HG03039 (cell line): ENCODE measurements at regions not wholly inside any gene's neighbourhood (a gene's known extent, or its start where the extent isn't known, plus 50 kb on each side); places are given as distances from the start of the nearest gene placed in this dataset.

ENCODE experiments used
- ATAC-seq: cut with Tn5 transposase; IDR thresholded peaks from one replicate; pipeline ENCODE4 v1.9.1; 2021; ENCODE audit warnings: mild to moderate bottlenecking, moderate library complexity; ENCODE audit not compliant: unreplicated experiment

DNA sequence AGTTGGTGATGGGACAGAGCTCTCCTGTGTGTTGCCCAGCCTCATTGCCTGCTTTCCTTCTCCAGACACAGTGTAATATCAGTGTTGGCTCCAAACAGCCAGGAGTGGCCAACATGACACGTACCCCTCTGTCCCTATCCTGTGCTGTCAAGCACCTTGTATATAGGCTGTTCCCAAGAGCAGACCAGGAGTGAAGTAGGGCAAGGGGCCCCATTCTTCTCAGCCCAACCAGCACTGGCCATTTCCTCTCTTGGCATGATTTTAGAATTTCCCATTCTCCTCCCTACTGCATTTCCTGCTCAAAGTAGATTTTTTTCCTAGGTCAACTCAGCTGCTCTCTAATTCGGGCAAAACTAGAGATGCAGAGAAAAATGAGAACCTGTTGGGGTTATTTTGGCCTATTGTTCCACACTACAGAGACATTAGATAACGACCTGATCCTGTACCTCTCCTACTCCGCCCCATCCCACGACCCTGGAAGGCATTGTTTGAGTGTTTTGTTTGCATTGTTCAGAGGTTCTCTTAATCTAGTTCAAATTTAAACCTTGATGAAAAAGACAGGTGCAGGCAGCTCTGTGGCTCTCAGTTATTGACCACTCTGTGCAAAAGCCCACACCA lies 95.6 kb downstream of the RASSF10 start:
- ATAC-seq, result no peak

DNA sequence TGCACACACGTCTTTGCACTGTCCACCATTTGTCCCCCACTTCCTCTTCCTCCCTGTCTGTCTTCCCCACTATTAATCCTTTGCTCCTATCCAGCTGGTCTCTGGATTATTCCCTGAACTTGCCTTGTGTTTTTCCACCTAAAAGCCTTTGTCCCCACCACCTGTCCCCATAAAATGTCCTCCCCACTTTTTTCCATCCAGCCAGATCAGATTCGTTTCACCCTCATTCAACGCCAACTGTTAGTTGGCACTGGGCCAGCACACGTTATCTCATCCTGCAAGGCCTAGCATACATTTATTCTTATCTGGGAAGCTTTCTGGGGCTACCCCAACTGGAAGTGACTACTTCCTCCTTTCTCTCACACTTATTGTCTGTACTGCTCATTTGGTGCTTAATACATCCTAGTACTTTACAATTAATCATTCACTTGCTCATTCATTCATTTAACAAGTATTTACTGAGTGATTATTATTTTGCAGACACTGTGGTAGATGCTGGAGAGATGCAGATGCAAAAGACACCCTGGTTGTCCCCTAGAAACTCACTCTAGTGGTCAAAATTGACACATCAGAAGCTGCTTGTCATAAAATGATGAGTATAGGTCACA lies 96.2 kb downstream of the RASSF10 start:
- no peak for ATAC-seq

DNA sequence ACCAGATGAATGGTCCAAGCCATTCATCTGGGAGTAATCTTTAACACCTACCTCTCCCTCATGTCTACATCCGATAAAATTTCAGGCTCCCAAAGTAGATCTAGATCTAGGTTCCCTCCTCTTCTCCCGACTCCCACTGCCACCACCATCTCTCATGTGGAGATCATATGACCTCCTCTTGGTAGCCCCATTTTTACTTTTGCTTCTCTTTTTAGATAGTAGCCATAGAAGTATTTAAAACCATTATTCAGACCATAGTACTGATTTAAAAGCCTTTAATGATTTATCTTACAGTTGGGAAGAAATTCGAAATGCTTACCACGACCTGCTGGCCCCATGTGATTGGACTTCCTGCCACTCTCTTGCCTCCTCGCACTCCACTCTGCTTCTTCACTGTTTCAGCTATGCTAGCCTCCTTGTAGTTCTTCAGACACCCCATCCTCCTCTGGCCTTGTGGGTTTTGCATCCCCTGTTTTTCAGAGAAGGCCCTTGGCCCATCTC lies 98.5 kb downstream of the RASSF10 start:
- no peak for ATAC-seq

DNA sequence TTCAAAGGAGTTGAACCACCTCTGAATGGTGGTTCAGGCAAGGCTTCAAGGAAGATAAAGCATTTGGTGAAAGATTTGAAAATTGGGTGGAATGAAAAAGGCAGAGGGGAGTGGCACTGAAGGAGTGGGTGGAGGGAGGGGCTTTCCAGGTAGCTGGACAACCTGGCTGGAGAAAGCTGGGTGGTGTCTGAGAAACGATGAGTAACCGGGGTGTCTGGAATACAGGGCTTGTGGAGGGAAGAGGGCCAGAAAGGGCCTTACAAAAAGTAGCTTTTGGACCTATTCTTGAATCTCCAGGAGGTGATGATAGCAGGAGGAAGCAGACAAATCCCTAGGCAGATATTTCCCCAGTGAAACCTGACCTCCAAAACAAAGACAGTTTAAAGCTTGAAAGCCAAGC lies 99.3 kb downstream of the RASSF10 start:
- ATAC-seq, result no peak

DNA sequence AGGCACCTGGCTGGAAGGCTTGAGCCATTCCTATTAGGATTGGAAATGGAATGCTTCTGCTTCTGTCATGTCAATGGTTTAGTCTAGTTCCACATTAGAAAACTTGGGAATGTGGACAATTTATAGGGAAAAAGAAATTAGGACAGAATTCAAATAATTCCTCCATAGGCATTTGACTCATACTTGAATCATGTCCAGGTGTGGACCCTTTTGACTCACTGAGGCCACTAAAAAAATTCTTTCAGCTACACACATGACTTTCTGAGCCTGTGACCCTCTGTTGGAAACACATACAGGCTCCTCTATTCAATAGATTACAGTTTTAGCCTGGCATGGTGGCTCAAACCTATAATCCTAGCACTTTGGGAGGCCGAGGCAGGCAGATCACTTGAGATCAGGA lies 100.5 kb downstream of the RASSF10 start:
- no peak for ATAC-seq

DNA sequence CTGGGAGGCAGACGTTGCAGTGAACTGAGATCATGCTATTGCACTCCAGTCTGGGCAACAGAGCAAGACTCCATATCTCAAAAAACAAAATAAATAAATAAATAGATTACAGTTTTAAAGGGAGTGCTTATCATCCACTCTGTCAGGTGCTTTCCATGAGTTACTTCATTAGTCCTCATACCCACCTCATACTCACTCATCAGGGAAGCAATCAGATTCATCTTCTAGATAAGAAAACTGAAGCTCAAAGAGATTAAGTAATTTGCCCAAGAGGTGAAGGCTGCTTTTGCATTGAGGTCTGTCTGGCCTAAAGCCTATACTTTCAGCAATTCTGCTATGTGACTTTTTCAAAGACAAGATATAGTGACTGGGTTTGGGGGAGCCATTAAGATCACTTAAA lies 101.0 kb downstream of the RASSF10 start:
- ATAC-seq, result no peak

DNA sequence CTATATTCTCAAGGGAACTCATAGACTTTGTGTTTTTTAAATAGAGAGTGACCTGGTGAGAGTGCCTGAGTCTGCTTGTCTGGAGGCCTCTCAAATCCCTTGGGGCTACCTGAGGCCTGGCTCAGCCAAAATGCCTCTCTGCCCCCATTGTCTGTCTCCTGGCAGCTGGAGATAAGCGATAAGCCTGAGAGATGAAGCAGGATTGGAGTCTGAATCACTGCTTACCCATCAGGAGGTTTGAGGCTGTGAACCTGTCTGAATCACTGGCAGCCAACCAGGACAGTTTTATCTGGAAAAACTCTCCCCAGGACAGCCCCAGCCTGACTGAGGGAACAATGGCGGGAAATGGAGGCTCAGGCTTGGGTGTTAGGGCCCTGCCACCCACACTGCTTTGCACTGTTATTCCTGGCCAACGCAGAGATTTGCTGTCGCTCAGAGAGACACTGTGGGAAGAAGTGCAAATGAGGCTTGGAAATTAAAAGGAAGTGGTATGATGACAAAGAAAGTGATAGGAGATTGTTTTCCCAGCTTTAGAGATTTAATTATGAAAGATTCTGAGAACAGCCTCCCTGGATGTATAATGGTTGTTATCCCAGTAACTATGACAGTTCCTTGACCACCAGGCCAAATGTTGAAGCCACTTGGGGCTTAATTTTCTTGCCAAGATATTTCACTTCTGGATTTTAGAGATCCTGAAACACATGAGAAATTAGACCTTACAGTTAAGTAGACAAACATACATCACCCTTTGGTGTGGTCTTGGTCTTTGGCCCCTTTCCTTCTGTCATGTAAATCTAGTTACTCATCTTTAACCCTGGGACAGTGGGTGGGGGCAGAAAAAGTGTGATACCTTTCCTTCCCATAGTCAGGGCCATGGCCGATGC lies 102.1 kb downstream of the RASSF10 start:
- ATAC-seq, result no peak

DNA sequence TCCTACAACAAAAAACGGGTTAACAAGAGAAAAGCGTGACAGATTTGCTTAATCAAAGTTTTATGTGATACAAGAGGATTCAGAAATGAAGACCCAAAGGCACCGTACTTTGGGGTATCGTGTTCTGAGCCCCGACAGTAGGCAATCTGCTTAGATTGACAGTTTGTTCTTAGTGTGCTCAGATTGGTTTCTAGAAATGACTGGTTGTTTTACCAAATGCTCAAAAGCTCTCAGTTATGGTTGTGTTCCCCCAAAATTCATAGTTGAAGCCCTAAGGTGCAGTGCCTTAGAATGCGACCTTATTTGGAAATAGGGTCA lies 102.7 kb downstream of the RASSF10 start:
- ATAC-seq, result no peak

DNA sequence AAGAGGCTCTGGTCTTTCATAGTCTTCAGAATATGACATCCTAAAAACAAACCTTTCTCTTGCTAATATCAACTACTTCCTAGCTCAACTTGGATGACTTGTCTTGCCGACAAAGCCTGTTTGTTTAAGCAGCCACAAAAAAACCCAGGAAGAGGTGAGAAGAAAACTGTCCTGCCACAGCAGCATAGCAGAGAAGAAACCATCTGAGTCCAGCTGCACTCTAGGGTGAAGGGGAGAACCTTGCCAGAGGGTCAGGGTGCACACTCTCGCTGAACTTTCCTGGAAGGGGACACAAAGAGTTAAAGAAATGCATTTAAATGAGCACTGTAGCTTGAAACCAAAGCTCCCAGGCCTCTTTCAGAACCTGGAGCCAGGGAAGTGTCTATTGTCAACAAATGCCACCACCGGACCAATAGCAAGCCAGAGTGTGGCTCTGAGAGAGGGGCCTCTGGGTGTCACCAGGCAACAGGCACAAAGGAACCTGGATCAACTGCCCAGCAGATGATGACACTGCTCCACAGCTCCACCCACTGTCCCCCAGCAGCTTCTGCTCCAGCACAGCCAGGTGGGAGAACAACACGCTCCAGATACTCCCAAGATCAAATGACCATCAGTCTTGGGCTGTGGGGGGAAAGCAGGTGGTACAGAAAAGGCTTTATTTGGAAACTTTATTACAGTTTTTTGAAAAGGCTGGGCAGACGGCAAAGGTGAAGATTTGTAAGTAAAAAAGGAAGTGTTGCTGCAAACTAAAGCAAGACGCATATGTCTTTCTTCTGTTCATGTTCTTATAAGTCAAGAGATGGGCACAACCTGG lies 105.7 kb downstream of the RASSF10 start:
- ATAC-seq, result no peak

DNA sequence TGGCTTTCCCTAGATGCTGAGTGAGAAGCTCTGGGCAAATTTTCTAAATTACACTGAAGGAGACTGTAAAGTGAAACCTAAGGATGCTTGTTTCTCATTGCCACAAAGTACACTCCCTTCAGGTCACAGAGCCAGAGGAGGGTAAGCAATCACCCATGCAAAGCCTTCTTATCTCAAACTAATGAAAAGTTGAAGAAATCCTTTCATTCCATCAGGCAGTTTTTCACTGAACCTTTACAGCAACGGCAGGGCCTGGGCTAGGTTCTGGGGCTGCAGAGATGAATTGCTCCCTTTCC lies 106.2 kb downstream of the RASSF10 start:
- no peak for ATAC-seq

DNA sequence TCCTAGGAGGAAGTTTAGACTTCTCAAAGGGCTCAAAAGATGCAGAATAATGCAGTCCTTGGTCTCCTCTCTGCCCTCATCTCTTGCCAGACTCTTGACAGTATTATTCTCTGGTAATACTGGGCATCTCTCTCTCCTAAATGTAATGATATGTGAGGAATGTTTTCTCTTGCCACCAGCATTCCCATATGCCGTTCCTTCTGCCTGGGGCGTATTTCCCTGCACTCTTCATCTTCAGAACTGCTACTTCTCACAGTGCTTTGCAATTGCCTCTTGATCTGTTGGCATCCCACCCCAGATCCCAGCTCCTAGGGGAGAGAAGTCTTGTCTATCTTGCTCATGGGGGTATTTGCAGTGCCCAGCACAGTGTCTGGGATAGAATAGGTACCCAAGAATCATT lies 107.4 kb downstream of the RASSF10 start:
- no peak for ATAC-seq

DNA sequence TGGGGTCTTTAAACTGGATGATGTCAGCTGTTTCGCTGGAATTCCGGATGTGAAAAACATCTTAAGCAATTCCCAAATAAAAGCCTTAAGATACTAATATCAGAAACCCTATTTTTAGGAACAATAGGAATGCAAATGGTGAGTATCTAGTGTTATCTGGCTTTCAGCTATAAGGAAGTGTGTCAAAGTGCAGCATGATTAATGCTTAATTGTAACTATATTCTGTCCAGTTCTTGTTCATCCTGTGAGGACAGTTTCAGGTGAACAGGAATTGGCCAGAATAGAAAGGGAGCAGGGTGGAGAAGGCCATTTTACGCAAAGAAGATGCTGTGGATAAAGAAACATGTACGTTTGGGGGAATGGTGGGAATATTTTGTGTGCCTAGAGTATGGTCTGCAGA lies 108.2 kb downstream of the RASSF10 start:
- no peak for ATAC-seq

DNA sequence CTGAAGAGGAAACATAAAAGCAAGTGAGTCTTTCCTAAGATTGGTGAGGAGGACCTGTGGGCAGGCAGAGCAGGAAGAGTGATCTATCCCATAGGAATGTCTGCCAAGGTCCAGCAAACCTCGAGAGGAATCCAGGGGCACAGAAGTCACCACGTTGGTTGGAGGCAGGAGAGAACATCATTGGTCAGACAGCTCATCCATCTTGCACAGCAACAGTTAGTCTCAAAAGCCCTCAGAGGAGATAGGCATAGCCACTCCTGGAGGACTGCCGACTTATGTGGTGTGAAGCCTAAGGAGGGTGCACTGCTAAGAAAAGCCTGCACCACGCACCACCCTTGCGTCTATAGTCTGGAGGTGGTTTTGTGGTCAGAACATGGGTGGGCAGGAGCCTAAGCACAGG lies 109.1 kb downstream of the RASSF10 start:
- ATAC-seq, result no peak

DNA sequence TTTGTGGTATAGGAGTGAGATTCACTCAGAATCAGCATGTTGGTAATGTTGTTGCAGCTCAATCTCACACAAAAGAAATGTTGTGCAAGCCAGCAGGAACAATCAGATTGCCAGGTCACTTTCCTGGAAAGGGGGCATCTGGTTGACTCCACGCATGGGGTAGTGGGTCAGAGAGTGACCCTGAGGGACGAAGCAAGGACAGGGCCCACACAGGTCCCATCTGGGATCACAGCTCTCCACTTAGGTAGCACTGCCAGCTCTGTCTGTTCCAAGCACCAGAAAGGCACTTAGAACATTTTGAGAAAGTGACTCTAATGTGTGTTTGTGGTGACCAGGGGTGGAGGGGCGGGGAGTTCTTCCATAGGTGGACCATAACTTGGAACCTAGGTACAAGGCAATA lies 109.5 kb downstream of the RASSF10 start:
- no peak for ATAC-seq

DNA sequence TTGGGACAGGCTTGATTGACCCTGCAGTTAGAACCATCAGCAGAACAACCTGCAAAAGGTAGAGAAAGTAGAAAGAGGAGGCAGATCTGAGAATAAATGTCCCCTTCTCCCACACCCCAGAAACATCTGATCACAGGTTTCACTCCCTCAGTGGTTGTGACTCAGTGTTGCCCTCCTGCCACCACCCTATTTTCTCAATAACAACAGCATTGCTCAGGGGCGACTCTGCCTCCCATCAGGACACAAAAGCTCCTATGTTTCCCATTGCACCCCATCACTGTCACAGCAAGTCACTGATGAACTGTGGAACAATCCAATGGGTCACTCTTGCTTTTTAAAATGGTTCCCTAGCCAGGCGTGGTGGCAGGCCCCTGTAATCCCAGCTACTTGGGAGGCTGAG lies 110.2 kb downstream of the RASSF10 start:
- ATAC-seq, result no peak

DNA sequence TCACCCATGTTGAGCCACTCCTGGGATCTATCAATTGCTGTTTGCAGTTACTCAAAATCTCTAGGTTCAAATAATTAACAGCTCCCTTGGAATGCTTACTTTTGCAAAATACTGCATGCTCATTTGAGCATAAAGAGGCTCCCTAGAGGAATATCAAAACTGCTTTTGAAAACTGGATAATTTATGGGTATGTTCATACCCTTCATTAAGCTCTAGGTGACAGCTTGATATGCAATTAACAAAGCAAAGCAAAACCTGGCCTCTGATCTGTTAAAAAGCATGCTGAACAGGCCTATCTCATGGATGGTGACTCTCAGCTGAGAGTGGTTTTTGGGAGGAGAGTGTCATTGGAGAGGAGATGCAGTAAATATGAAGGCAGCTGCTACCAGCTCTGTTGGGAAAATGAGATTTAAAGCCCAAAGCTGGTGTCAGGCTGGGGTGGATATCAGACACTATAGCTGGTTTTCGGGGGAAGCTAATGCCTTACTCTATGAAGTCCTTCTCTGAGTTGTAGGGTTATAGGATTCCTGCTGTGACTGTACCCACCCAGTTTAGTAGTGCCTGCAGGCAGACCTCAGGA lies 110.9 kb downstream of the RASSF10 start:
- no peak for ATAC-seq

DNA sequence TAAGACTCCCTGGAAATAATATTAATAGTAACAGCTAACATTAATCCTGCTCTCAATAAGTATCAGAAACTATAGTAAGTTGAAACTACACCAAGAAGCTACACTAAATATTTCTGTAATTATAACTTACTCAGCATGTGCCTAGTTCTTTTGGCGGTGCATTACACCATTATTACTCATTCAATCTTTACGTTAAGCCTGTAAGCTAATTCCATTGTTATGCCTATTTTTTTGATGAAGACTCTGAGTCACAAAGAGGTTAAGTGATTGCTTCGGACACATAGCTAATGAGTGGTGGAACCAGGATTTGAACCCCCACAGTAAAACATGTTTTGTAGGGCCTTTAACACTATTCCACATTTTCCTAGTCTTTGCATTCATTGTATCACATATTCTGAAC lies 111.6 kb downstream of the RASSF10 start:
- no peak for ATAC-seq

DNA sequence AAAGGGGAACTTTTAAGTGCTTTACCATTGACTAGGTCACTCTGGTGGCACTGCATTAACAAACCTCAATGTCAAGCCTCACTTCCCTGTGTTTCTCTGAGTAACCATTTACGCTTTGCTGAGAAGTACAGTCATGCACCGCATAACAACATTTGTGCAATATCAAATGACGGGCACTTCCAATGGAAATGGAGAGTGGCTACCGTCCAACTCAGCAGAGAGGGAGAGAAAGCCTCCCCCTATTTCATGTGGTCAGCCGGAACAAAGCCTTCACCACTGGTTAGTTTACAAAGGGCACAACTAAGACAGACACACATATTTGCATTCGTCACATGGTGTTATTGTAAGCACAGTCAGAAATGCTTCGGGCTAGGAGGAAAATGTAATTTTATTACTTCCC lies 117.3 kb downstream of the RASSF10 start:
- ATAC-seq, result no peak

DNA sequence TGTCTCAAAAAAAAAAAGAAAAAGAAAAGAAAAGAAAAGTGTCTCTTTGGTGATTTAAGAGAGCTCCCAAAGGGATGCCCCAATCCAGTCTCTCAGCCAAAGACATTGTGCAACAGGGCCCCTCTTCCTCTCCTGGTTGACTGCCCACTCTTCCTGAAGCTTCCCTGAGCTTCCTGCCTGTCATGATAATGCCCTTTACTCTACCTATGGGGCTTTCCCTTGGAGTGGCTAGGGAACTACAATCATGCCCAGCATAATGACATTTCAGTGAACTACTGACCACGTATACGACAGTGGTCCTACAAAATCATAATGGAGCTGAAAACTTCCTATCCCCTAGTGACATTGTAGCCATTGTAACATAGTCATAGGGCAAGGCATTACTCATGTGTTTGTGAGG lies 118.0 kb downstream of the RASSF10 start:
- no peak for ATAC-seq

DNA sequence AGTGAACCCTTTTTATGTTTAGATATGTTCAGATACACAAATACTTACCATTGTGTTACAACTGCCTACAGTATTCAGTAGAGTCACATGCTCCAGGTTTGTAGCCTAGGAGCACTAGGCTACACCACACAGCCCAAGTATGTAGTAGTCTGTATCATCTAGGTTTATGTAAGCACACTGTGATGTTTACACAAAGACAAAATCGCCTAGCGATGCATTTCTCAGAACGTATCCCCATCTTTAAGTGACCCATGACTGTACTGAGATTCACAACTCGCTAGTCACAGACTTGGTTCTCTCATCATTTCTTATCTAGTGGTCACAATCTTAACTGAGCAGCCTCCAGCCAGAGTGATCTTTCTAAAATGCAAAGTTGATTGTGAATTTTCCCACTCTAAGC lies 119.2 kb downstream of the RASSF10 start:
- ATAC-seq, result no peak

DNA sequence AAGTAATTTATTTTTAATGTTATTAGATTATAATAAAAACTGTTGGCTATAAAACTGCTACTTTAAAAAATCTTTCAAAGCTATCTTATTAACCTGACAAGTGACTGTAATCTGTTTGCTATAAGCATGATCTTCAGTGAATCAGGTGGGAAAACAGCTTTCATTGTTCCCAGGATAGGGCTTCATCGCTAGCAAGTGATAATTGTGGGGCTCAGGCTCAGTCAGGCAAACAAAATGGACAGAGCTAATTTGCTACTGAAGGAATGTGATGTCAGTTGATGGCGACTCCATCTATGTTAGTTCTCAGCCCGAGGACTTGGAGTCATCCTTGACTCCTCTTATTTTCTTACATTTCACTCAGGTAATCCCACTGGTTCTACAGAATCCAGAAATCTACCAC lies 125.0 kb downstream of the RASSF10 start:
- no peak for ATAC-seq
